Keratinocyte (primary cell): ENCODE measurements at regions not wholly inside any gene's neighbourhood (a gene's known extent, or its start where the extent isn't known, plus 50 kb on each side); places are given as distances from the start of the nearest gene placed in this dataset.

ENCODE experiments used
- DNase-seq: peaks from one replicate; pipeline ENCODE4 v3.0.0-alpha.2; 2011; ENCODE audit warnings: low read depth, missing footprints, low spot score
- FAIRE-seq: peaks from 2 replicates; lab custom pipeline; 2011; peaks lifted over from hg19 to GRCh38; lab: Jason Lieb, UNC
- H2AFZ ChIP-seq: 2 replicates; pipeline ENCODE4 v1.6.0; 2012; ENCODE audit warnings: low read length, control low read depth, inconsistent platforms; ENCODE audit not compliant: control insufficient read depth
- H3K27ac ChIP-seq: 2 replicates; pipeline ENCODE4 v1.5.1; 2011; ENCODE audit warnings: low read length; ENCODE audit not compliant: control insufficient read depth, insufficient read depth
- H3K27me3 ChIP-seq: 3 replicates; pipeline ENCODE4 v1.6.0; 2011; ENCODE audit warnings: low read length; ENCODE audit not compliant: control insufficient read depth, insufficient read depth; ENCODE audit errors: extremely low read depth
- H3K36me3 ChIP-seq, 2 experiments: 2 replicates in 1 of 2; 3 replicates in 1 of 2; pipeline ENCODE4 v1.5.1; 2011; ENCODE audit warnings: low read length in 2 of 2, mild to moderate bottlenecking in 1 of 2; ENCODE audit not compliant: control insufficient read depth in 2 of 2, insufficient read depth in 2 of 2; ENCODE audit errors: extremely low read depth in 1 of 2
- H3K4me1 ChIP-seq: 3 replicates; pipeline ENCODE4 v1.5.1; 2011; ENCODE audit warnings: low read length; ENCODE audit not compliant: control insufficient read depth, insufficient read depth; ENCODE audit errors: extremely low read depth
- H3K4me2 ChIP-seq: 3 replicates; pipeline ENCODE4 v1.6.0; 2011; ENCODE audit warnings: low read depth, low read length; ENCODE audit not compliant: control insufficient read depth, insufficient read depth; ENCODE audit errors: extremely low read depth
- H3K4me3 ChIP-seq, 3 experiments: fragments of 200-600 bp in 1 of 3; sonication (generic) in 1 of 3; 2 replicates in 2 of 3; 3 replicates in 1 of 3; pipeline ENCODE4 v1.5.1; 2011 to 2016; ENCODE audit warnings: low read length in 3 of 3, mild to moderate bottlenecking in 3 of 3, control low read depth in 2 of 3, inconsistent platforms in 1 of 3, low read depth in 1 of 3, mixed read lengths in 1 of 3, mixed run types in 1 of 3, moderate library complexity in 1 of 3; ENCODE audit not compliant: control insufficient read depth in 2 of 3, insufficient read depth in 2 of 3; ENCODE audit errors: extremely low read depth in 1 of 3
- H3K79me2 ChIP-seq: 2 replicates; pipeline ENCODE4 v1.6.0; 2012; ENCODE audit warnings: low read length; ENCODE audit not compliant: control insufficient read depth, insufficient read depth
- H3K9ac ChIP-seq: 3 replicates; pipeline ENCODE4 v1.6.0; 2011; ENCODE audit warnings: low read length; ENCODE audit not compliant: control insufficient read depth, insufficient read depth; ENCODE audit errors: extremely low read depth
- H3K9me1 ChIP-seq: 3 replicates; pipeline ENCODE4 v1.6.0; 2011; ENCODE audit warnings: low read length; ENCODE audit not compliant: control insufficient read depth, insufficient read depth; ENCODE audit errors: extremely low read depth
- H3K9me3 ChIP-seq: 2 replicates; pipeline ENCODE4 v1.5.1; 2012; ENCODE audit warnings: low read depth, low read length; ENCODE audit not compliant: control insufficient read depth
- H4K20me1 ChIP-seq: 3 replicates; pipeline ENCODE4 v1.6.0; 2011; ENCODE audit warnings: low read length; ENCODE audit not compliant: control insufficient read depth, insufficient read depth; ENCODE audit errors: extremely low read depth
- CTCF ChIP-seq, 3 experiments: IDR thresholded peaks in 1 of 3; conservative IDR thresholded peaks in 1 of 3; optimal IDR thresholded peaks in 1 of 3; 2 replicates in 2 of 3; 3 replicates in 1 of 3; pipeline versions ENCODE3 to v1.5.1; 2011; ENCODE audit warnings: low read length in 3 of 3, mild to moderate bottlenecking in 3 of 3, moderate library complexity in 2 of 3, control low read depth in 1 of 3, inconsistent platforms in 1 of 3; ENCODE audit not compliant: insufficient read depth in 2 of 3; ENCODE audit errors: extremely low read depth in 1 of 3
- EZH2 ChIP-seq: IDR thresholded peaks from one replicate; pipeline ENCODE4 v1.6.1; 2012; ENCODE audit warnings: inconsistent platforms, mild to moderate bottlenecking, low read length, moderate library complexity
- dilution Hi-C: fragments of 300-500 bp; cut with MboI; formaldehyde crosslinking; loops from one replicate; pipeline ENCODE4 v1.7.0; 2020; ENCODE audit warnings: low sequenced_read_pairs; ENCODE audit not compliant: extremely low pct_ligation_motif_present

GRCh38 chr12:111268738-111269572 lies 99.9 kb downstream of the PHETA1 start:
- no peaks in the 10 kb centered on the region for H3K4me1 ChIP-seq
- dilution Hi-C loops, result no loop called here
- H3K27me3 ChIP-seq, result peaks cover 16% of the 10 kb centered on the region
- no peaks in the 10 kb centered on the region for H3K79me2 ChIP-seq
- no peak overlapping the region for H3K27ac ChIP-seq
- H3K9me1 ChIP-seq, result no peaks in the 10 kb centered on the region
- no peak overlapping the region for H2AFZ ChIP-seq
- no peak for DNase-seq
- no peak overlapping the region for H3K4me2 ChIP-seq
- H3K9me3 ChIP-seq, result no peaks in the 10 kb centered on the region
- H3K9ac ChIP-seq, result no peak overlapping the region
- H3K4me3 ChIP-seq, result no peak overlapping the region
- no peaks in the 10 kb centered on the region for H3K36me3 ChIP-seq
- H4K20me1 ChIP-seq, result no peaks in the 10 kb centered on the region
- FAIRE-seq, result no peak
- TF ChIP-seq CTCF (optimal IDR thresholded peaks at IDR 0.05 in 1 of 3, IDR thresholded peaks at IDR 0.05 in 1 of 3, conservative IDR thresholded peaks at IDR 0.05 in 1 of 3; ENCODE audit: extremely low read depth in 1 of 3, insufficient read depth in 2 of 3, low read length in 3 of 3) (peak; percentile 59 to 73 (median 70)), EZH2 (no peak)

- Histone ChIP-seq H3K4me3 (no peak overlapping the region), H3K79me2 (no peaks in the 10 kb centered on the region), H4K20me1 (no peaks in the 10 kb centered on the region), H3K4me1 (no peaks in the 10 kb centered on the region), H3K27ac (no peak overlapping the region), H3K36me3 (no peaks in the 10 kb centered on the region), H2AFZ (no peak overlapping the region), H3K4me2 (no peak overlapping the region), H3K9me3 (no peaks in the 10 kb centered on the region), H3K9ac (no peak overlapping the region), H3K9me1 (no peaks in the 10 kb centered on the region), H3K27me3 (peaks cover 16% of the 10 kb centered on the region)
- FAIRE-seq (no peak), DNase-seq (no peak)
- TF ChIP-seq EZH2 (no peak), CTCF (optimal IDR thresholded peaks at IDR 0.05 in 1 of 3, IDR thresholded peaks at IDR 0.05 in 1 of 3, conservative IDR thresholded peaks at IDR 0.05 in 1 of 3; ENCODE audit: extremely low read depth in 1 of 3, insufficient read depth in 2 of 3, low read length in 3 of 3) (no peak)
- dilution Hi-C loops, result no loop called here
Observed at GRCh38 chr12:111267144-111267543, 101.8 kb downstream of the PHETA1 start.
